ENCODE measurements at regions not wholly inside any gene's neighbourhood (a gene's known extent, or its start where the extent isn't known, plus 50 kb on each side); places are given as distances from the start of the nearest gene placed in this dataset.
"Not testable (repeated sequence)": the region's sequence is repeated elsewhere in the genome, so short reads cannot be mapped to it uniquely, and the experiment has no call there.

DNA sequence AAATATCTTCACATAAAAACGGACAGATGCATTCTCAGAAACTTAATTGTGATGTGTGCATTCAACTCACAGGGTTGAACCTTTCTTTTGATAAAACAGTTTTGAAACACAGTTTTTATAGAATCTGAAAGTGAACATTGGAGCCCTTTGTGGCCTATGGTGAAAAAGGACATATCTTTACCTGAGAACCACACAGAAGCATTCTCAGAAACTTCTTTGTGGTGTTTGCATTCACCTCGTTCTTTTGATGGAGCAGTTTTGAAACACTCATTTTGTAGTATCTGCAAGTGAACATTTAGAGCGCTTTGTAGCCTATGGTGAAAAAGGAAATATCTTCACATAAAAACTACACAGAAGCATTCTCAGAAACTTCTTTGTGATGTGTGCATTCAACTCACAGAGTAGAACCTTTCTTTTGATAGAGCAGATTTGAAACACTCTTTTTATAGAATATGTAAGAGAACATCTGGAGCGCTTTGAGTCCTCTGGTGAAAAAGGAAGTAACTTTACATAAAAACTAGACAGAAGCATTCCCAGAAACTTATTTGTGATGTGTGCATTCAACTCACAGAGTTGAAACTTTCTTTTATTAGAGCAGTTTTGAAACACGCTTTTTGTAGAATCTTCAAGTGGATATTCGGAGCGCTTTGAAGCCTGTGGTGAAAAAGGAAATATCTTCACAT lies 591.9 kb upstream of the ZNF337 start:
- TF ChIP-seq, protein P1, sequence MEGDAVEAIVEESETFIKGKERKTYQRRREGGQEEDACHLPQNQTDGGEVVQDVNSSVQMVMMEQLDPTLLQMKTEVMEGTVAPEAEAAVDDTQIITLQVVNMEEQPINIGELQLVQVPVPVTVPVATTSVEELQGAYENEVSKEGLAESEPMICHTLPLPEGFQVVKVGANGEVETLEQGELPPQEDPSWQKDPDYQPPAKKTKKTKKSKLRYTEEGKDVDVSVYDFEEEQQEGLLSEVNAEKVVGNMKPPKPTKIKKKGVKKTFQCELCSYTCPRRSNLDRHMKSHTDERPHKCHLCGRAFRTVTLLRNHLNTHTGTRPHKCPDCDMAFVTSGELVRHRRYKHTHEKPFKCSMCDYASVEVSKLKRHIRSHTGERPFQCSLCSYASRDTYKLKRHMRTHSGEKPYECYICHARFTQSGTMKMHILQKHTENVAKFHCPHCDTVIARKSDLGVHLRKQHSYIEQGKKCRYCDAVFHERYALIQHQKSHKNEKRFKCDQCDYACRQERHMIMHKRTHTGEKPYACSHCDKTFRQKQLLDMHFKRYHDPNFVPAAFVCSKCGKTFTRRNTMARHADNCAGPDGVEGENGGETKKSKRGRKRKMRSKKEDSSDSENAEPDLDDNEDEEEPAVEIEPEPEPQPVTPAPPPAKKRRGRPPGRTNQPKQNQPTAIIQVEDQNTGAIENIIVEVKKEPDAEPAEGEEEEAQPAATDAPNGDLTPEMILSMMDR (IDR thresholded peaks at IDR 0.05): not testable (repeated sequence)
- TF ChIP-seq POLR2A (IDR thresholded peaks at IDR 0.05); POLR2AphosphoS5 (IDR thresholded peaks at IDR 0.05); EP300 (IDR thresholded peaks at IDR 0.05; ENCODE audit: low read depth): not testable (repeated sequence)

Data from transverse colon (tissue), 4 donors.